ENCODE measurements at regions not wholly inside any gene's neighbourhood (a gene's known extent, or its start where the extent isn't known, plus 50 kb on each side); places are given as distances from the start of the nearest gene placed in this dataset.

GRCh38 chr14:83483063-83483462 is 1949.4 kb upstream of the SEL1L start:
- Histone ChIP-seq H3K9ac (no peak overlapping the region), H2AFZ (ENCODE audit: low read depth) (no peak overlapping the region), H3K79me2 (ENCODE audit: insufficient read depth, low read depth) (no peaks in the 10 kb centered on the region), H3K27me3 (ENCODE audit: insufficient read depth, low read depth) (no peaks in the 10 kb centered on the region), H3K27ac (no peak overlapping the region), H3K4me2 (no peak overlapping the region), H3K4me3 (IDR thresholded peaks at IDR 0.05; ENCODE audit: insufficient read depth, low read depth, low read length) (no peak overlapping the region), H3K4me1 (ENCODE audit: low read depth, poor library complexity, severe bottlenecking) (no peaks in the 10 kb centered on the region), H4K20me1 (ENCODE audit: insufficient read depth) (no peaks in the 10 kb centered on the region), H3K36me3 (ENCODE audit: insufficient read depth) (no peaks in the 10 kb centered on the region)
- no peak for TF ChIP-seq CTCF (conservative IDR thresholded peaks at IDR 0.05; ENCODE audit: low read depth, low read length)

GRCh38 chr14:83485591-83485990 is 1951.9 kb upstream of the SEL1L start:
- no peak for TF ChIP-seq CTCF (conservative IDR thresholded peaks at IDR 0.05; ENCODE audit: low read depth, low read length)
- Histone ChIP-seq H3K36me3 (ENCODE audit: insufficient read depth) (no peaks in the 10 kb centered on the region), H3K4me2 (no peak overlapping the region), H3K79me2 (ENCODE audit: insufficient read depth, low read depth) (no peaks in the 10 kb centered on the region), H3K9ac (no peak overlapping the region), H4K20me1 (ENCODE audit: insufficient read depth) (no peaks in the 10 kb centered on the region), H3K27ac (no peak overlapping the region), H3K27me3 (ENCODE audit: insufficient read depth, low read depth) (no peaks in the 10 kb centered on the region), H3K4me1 (ENCODE audit: low read depth, poor library complexity, severe bottlenecking) (peaks cover 16% of the 10 kb centered on the region), H2AFZ (ENCODE audit: low read depth) (no peak overlapping the region), H3K4me3 (IDR thresholded peaks at IDR 0.05; ENCODE audit: insufficient read depth, low read depth, low read length) (no peak overlapping the region)

GRCh38 chr14:83491091-83491490 is 1957.4 kb upstream of the SEL1L start:
- H3K36me3 ChIP-seq (ENCODE audit: insufficient read depth), result no peaks in the 10 kb centered on the region
- H3K79me2 ChIP-seq (ENCODE audit: insufficient read depth, low read depth), result no peaks in the 10 kb centered on the region
- peak overlapping the region; percentile 74; the same call in 1 of the 2 replicates for H3K4me2 ChIP-seq
- H3K27me3 ChIP-seq (ENCODE audit: insufficient read depth, low read depth), result no peaks in the 10 kb centered on the region
- peak overlapping the region; percentile 38; the same call in 1 of the 2 replicates for H3K27ac ChIP-seq
- no peak overlapping the region for H3K4me3 ChIP-seq (IDR thresholded peaks at IDR 0.05; ENCODE audit: insufficient read depth, low read depth, low read length)
- no peak overlapping the region for H2AFZ ChIP-seq (ENCODE audit: low read depth)
- no peaks in the 10 kb centered on the region for H4K20me1 ChIP-seq (ENCODE audit: insufficient read depth)
- peaks cover 32% of the 10 kb centered on the region for H3K4me1 ChIP-seq (ENCODE audit: low read depth, poor library complexity, severe bottlenecking)
- no peak overlapping the region for H3K9ac ChIP-seq
- no peak for TF ChIP-seq CTCF (conservative IDR thresholded peaks at IDR 0.05; ENCODE audit: low read depth, low read length)

- Histone ChIP-seq H3K27ac (no peak overlapping the region), H3K4me3 (IDR thresholded peaks at IDR 0.05; ENCODE audit: insufficient read depth, low read depth, low read length) (no peak overlapping the region), H3K27me3 (ENCODE audit: insufficient read depth, low read depth) (no peaks in the 10 kb centered on the region), H3K79me2 (ENCODE audit: insufficient read depth, low read depth) (no peaks in the 10 kb centered on the region), H2AFZ (ENCODE audit: low read depth) (no peak overlapping the region), H4K20me1 (ENCODE audit: insufficient read depth) (no peaks in the 10 kb centered on the region), H3K4me2 (no peak overlapping the region), H3K4me1 (ENCODE audit: low read depth, poor library complexity, severe bottlenecking) (no peaks in the 10 kb centered on the region), H3K9ac (no peak overlapping the region), H3K36me3 (ENCODE audit: insufficient read depth) (no peaks in the 10 kb centered on the region)
- TF ChIP-seq CTCF (conservative IDR thresholded peaks at IDR 0.05; ENCODE audit: low read depth, low read length), result no peak
Observed at GRCh38 chr14:83520837-83521236, 1987.2 kb upstream of the SEL1L start.
